ENCODE measurements at regions not wholly inside any gene's neighbourhood (a gene's known extent, or its start where the extent isn't known, plus 50 kb on each side); places are given as distances from the start of the nearest gene placed in this dataset.
"Not testable (repeated sequence)": the region's sequence is repeated elsewhere in the genome, so short reads cannot be mapped to it uniquely, and the experiment has no call there.

- DNase-seq (ENCODE audit: low read depth) = no peak
These were observed 1407.5 kb downstream of the KCNT2 start for GRCh38 chr1:195200772-195201171.

- DNase-seq (ENCODE audit: low read depth) = no peak
These were observed 1411.1 kb downstream of the KCNT2 start for GRCh38 chr1:195197116-195197515.

GRCh38 chr1:195195423-195196057 lies 1412.7 kb downstream of the KCNT2 start:
- no peak for DNase-seq (ENCODE audit: low read depth)

GRCh38 chr1:195193134-195193533 lies 1415.1 kb downstream of the KCNT2 start:
- no peak for DNase-seq (ENCODE audit: low read depth)

GRCh38 chr1:195188821-195189220 lies 1419.4 kb downstream of the KCNT2 start:
- no peak for DNase-seq (ENCODE audit: low read depth)

- DNase-seq (ENCODE audit: low read depth) = no peak
These were observed 1421.7 kb downstream of the KCNT2 start for GRCh38 chr1:195186544-195186943.

GRCh38 chr1:195185736-195186135 lies 1422.5 kb downstream of the KCNT2 start:
- DNase-seq (ENCODE audit: low read depth) = no peak

- no peak for DNase-seq (ENCODE audit: low read depth)
These were observed 1422.9 kb downstream of the KCNT2 start for GRCh38 chr1:195185321-195185720.

- no peak for DNase-seq (ENCODE audit: low read depth)
These were observed 1434.5 kb downstream of the KCNT2 start for GRCh38 chr1:195173753-195174152.

GRCh38 chr1:195159795-195160194 lies 1448.4 kb downstream of the KCNT2 start:
- DNase-seq (ENCODE audit: low read depth) = not testable (repeated sequence)

GRCh38 chr1:195158091-195158490 lies 1450.1 kb downstream of the KCNT2 start:
- no peak for DNase-seq (ENCODE audit: low read depth)

GRCh38 chr1:195153107-195153506 lies 1455.1 kb downstream of the KCNT2 start:
- DNase-seq (ENCODE audit: low read depth) = no peak

- no peak for DNase-seq (ENCODE audit: low read depth)
These were observed 1457.5 kb downstream of the KCNT2 start for GRCh38 chr1:195150768-195151167.

- no peak for DNase-seq (ENCODE audit: low read depth)
These were observed 1466.9 kb downstream of the KCNT2 start for GRCh38 chr1:195141294-195141693.

GRCh38 chr1:195130598-195130997 lies 1477.6 kb downstream of the KCNT2 start:
- DNase-seq (ENCODE audit: low read depth) = no peak

- no peak for DNase-seq (ENCODE audit: low read depth)
These were observed 1485.7 kb downstream of the KCNT2 start for GRCh38 chr1:195122497-195122896.

- no peak for DNase-seq (ENCODE audit: low read depth)
These were observed 1494.8 kb downstream of the KCNT2 start for GRCh38 chr1:195113471-195113870.

- no peak for DNase-seq (ENCODE audit: low read depth)
These were observed 1502.5 kb downstream of the KCNT2 start for GRCh38 chr1:195105773-195106172.

- DNase-seq (ENCODE audit: low read depth) = no peak
These were observed 1503.0 kb downstream of the KCNT2 start for GRCh38 chr1:195105281-195105680.

- DNase-seq (ENCODE audit: low read depth) = no peak
These were observed 1510.9 kb downstream of the KCNT2 start for GRCh38 chr1:195097316-195097715.

GRCh38 chr1:195096051-195096521 lies 1512.2 kb downstream of the KCNT2 start:
- no peak for DNase-seq (ENCODE audit: low read depth)

GRCh38 chr1:195085196-195085595 lies 1523.0 kb downstream of the KCNT2 start:
- DNase-seq (ENCODE audit: low read depth) = no peak

GRCh38 chr1:195082183-195082582 lies 1526.1 kb downstream of the KCNT2 start:
- DNase-seq (ENCODE audit: low read depth) = no peak

GRCh38 chr1:195076682-195077081 lies 1531.6 kb downstream of the KCNT2 start:
- no peak for DNase-seq (ENCODE audit: low read depth)
